PFSK-1 (cell line): ENCODE measurements at regions not wholly inside any gene's neighbourhood (a gene's known extent, or its start where the extent isn't known, plus 50 kb on each side); places are given as distances from the start of the nearest gene placed in this dataset.

Source experiments
- FOXP2 ChIP-seq: optimal IDR thresholded peaks from 2 replicates; pipeline ENCODE3; 2011; ENCODE audit warnings: borderline replicate concordance, control low read depth, inconsistent platforms; ENCODE audit not compliant: insufficient read depth; ENCODE audit errors: extremely low read length, extremely low read depth
- POLR2AphosphoS5 ChIP-seq: IDR thresholded peaks from 2 replicates; pipeline ENCODE4 v1.6.1; 2012; ENCODE audit warnings: low read depth, mild to moderate bottlenecking, control low read depth, low read length, moderate library complexity
- SIN3A ChIP-seq: IDR thresholded peaks from 2 replicates; pipeline ENCODE4 v1.6.1; 2012; ENCODE audit warnings: mild to moderate bottlenecking, low read length, moderate library complexity, borderline replicate concordance; ENCODE audit not compliant: insufficient read depth
- TAF1 ChIP-seq: IDR thresholded peaks from 2 replicates; pipeline ENCODE4 v1.6.1; 2012; ENCODE audit warnings: low read length, control low read depth, borderline replicate concordance; ENCODE audit not compliant: insufficient read depth
- TF ChIP-seq, protein P1 (sequence below), 2 experiments: IDR thresholded peaks; 2 replicates each; pipeline versions ENCODE4 v1.6.1 to v1.8.0; 2011 to 2012; ENCODE audit warnings: low read depth in 2 of 2, low read length in 2 of 2, control low read depth in 1 of 2, inconsistent platforms in 1 of 2, mild to moderate bottlenecking in 1 of 2, moderate library complexity in 1 of 2; ENCODE audit not compliant: insufficient read depth in 1 of 2

- no peak for TF ChIP-seq SIN3A
- no peak for TF ChIP-seq TAF1
- TF ChIP-seq, protein P1, sequence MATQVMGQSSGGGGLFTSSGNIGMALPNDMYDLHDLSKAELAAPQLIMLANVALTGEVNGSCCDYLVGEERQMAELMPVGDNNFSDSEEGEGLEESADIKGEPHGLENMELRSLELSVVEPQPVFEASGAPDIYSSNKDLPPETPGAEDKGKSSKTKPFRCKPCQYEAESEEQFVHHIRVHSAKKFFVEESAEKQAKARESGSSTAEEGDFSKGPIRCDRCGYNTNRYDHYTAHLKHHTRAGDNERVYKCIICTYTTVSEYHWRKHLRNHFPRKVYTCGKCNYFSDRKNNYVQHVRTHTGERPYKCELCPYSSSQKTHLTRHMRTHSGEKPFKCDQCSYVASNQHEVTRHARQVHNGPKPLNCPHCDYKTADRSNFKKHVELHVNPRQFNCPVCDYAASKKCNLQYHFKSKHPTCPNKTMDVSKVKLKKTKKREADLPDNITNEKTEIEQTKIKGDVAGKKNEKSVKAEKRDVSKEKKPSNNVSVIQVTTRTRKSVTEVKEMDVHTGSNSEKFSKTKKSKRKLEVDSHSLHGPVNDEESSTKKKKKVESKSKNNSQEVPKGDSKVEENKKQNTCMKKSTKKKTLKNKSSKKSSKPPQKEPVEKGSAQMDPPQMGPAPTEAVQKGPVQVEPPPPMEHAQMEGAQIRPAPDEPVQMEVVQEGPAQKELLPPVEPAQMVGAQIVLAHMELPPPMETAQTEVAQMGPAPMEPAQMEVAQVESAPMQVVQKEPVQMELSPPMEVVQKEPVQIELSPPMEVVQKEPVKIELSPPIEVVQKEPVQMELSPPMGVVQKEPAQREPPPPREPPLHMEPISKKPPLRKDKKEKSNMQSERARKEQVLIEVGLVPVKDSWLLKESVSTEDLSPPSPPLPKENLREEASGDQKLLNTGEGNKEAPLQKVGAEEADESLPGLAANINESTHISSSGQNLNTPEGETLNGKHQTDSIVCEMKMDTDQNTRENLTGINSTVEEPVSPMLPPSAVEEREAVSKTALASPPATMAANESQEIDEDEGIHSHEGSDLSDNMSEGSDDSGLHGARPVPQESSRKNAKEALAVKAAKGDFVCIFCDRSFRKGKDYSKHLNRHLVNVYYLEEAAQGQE (IDR thresholded peaks at IDR 0.05; ENCODE audit: insufficient read depth in 1 of 2, low read depth in 2 of 2, low read length in 2 of 2), result no peak
- no peak for TF ChIP-seq POLR2AphosphoS5
- TF ChIP-seq FOXP2, result no peak
Measured at GRCh38 chr1:234780531-234781162, 170.7 kb upstream of the IRF2BP2 start.

DNA sequence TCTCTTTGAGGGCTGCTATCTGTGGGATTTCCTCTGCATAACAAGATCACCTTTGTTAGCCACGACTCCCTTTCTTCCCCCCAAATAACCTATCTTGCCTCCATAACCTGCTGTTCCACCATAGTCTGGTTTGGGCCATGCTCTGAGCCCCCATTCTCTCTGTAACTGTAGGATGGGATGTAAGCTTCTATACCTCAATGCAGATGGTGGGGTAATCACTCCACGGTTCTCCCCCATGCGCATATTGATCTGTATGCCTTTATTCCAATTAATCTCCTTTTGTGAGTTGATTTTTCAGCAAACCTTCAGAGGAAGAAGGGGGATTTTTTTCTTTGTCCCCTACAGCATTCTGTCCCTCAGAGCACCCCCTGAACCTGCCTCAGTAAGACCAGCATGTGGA lies 170.1 kb upstream of the IRF2BP2 start:
- TF ChIP-seq, protein P1 (IDR thresholded peaks at IDR 0.05; ENCODE audit: insufficient read depth in 1 of 2, low read depth in 2 of 2, low read length in 2 of 2), result no peak
- TF ChIP-seq FOXP2 (no peak), POLR2AphosphoS5 (no peak), SIN3A (no peak), TAF1 (no peak)

DNA sequence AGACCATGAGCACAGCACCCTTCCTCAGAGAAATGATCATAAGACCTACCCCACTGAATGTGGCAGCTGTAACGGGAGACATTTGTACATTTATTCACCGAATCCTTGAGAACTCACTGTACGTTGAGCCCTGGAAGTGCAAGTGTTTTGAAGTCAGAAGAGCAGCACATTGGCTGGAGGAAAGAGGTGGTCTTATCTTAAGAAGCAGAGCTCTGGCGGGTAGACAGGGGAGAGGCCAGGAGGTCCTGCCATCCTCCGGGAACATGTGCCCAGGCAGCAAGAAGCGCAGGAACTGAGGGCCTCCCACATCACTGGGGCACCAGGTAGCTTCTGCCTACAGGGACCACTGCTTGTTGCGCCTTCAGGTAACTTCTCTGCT lies 169.2 kb upstream of the IRF2BP2 start:
- no peak for TF ChIP-seq POLR2AphosphoS5
- TF ChIP-seq TAF1, result no peak
- no peak for TF ChIP-seq SIN3A
- no peak for TF ChIP-seq FOXP2
- TF ChIP-seq, protein P1 (IDR thresholded peaks at IDR 0.05; ENCODE audit: insufficient read depth in 1 of 2, low read depth in 2 of 2, low read length in 2 of 2), result no peak

DNA sequence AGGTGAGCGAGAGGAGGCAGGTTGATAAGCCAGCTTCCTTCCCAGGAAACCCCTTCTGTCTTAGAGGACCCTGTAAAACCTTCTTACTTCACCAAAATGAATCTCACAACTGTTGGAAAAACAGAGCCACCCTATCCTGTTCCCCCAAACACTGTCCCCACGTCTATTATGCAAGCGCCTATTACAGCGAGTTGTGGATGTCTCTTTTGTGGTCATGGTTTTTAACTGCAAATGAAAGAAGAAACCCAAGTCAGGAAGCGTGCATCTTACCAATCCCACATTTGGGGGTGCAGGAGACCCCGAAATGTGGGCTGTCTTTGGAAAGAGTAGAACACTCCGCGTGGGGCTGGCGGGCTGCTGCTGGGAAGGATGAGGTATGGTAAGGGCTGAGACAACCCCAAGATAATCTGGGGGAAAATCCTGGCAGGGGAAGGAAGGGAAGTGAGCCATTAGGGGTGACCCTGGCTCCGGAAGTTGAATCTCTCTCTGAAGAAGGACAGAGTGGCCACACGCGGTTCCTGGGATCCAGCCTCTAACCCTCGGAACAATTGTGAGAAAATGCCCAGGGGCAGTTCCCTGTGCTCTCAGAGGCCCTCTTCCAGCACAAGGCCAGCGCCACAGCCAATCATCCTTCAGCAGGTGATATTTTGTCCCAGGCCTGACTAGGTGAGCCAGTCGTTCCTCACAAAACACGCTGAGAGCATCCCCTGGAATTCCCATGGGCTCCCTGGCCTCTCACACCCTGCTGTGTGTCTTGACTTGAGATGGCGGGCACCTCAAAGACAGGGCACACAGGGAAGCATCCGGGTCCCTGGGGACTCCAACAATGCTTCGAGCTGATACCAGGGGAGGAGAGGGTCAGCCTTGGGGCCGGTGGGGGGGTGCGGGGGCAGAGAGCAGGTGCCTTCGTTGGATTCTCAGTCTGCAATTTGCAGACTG lies 168.5 kb upstream of the IRF2BP2 start:
- TF ChIP-seq TAF1 (no peak), POLR2AphosphoS5 (no peak), FOXP2 (no peak), SIN3A (no peak)
- TF ChIP-seq, protein P1 (IDR thresholded peaks at IDR 0.05; ENCODE audit: insufficient read depth in 1 of 2, low read depth in 2 of 2, low read length in 2 of 2), result no peak
